Activated T-helper 2 cell treated with anti-CD3 and anti-CD28 coated beads, Interferon-gamma antibody, Interleukin-2, Interleukin-4, amounts not matched to agents 10 μg/mL and 5 μg/mL and 100 μg/mL, durations not matched to agents 14 hours and 24 hours and 36 hours (primary cell): ENCODE measurements at regions not wholly inside any gene's neighbourhood (a gene's known extent, or its start where the extent isn't known, plus 50 kb on each side); places are given as distances from the start of the nearest gene placed in this dataset.

Experiments used
- DNase-seq: peaks from one replicate; pipeline ENCODE4 v3.0.0; 2021; ENCODE audit warnings: low spot score
- H3K27ac Mint-ChIP-seq: one replicate; pipeline ENCODE4 v1.8.0; 2021; ENCODE audit warnings: mixed read lengths
- H3K27me3 Mint-ChIP-seq: one replicate; pipeline ENCODE4 v1.8.0; 2021; ENCODE audit warnings: low read depth, mixed read lengths
- H3K36me3 Mint-ChIP-seq: one replicate; pipeline ENCODE4 v1.8.0; 2021; ENCODE audit warnings: low read depth, mixed read lengths
- H3K4me1 Mint-ChIP-seq: one replicate; pipeline ENCODE4 v1.8.0; 2021; ENCODE audit warnings: low read depth, mixed read lengths
- H3K4me3 Mint-ChIP-seq: one replicate; pipeline ENCODE4 v1.8.0; 2021; ENCODE audit warnings: low read depth, mild to moderate bottlenecking, moderate library complexity, mixed read lengths
- H3K9me3 Mint-ChIP-seq: one replicate; pipeline ENCODE4 v1.8.0; 2021; ENCODE audit warnings: mixed read lengths
- intact Hi-C: fragments of 100-400 bp; cut with micrococcal nuclease; formaldehyde crosslinking; loops from one replicate; pipeline ENCODE4 v1.15.1; 2023

DNA sequence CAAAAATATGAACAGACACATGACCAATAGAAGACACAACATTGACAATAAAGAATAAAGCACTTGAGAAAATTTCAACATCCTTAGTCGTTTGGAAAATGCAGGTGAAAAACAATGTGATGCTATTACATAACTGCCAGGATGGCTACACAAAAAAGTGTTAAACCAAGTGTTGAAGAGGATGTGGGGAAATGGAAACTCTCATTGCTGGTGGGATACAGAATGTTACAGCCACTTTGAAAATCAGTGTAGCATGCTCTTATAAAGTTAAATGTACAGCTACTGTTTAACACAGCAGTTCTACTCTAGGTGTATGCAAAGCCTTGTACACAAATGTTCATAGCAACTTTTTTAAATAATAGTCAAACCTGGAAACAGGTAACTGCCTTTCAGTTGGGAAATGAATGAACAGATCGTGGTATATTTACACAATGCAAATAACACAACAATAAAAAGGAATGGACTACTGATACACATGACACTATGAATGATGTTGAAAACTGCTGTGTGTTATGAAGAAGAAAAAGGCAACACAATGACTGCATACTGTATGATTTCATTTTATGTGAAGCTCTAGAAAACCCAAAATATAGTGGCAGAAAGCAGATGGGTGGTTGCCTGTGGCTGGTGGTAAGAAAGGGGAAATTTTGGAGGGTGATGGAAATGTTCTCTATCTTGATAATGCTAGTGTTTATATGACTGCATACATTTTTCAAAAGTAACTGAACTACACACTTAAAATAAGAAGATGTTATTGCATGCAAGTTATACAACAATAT lies 102.2 kb upstream of the VIPR2 start:
- H3K27me3 Mint-ChIP-seq = peaks cover 35% of the 10 kb centered on the region
- peaks cover 4% of the 10 kb centered on the region for H3K4me1 Mint-ChIP-seq
- intact Hi-C loops = no loop called here
- DNase-seq = no peak
- no peaks in the 10 kb centered on the region for H3K9me3 Mint-ChIP-seq
- no peak overlapping the region for H3K4me3 Mint-ChIP-seq
- H3K27ac Mint-ChIP-seq = no peak overlapping the region
- H3K36me3 Mint-ChIP-seq = no peaks in the 10 kb centered on the region

DNA sequence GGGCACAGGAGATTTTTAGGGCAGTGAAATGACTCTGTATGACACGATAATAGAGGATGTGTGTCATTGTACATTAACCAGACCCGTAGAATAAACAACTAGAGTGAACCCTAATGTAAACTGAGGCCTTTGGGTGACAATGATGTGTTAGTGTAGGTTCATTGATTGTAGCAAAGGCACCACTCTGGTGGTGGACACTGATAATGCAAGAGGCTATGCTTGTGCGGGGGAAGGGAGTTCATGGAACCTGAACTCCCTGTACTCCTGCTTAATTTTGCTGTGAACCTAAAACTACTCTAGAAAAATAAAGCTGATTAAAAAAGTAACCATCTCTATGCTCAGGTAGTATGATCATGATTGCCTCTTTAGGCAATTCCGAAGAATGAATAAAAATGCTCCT lies 96.3 kb upstream of the VIPR2 start:
- Mint-ChIP-seq H3K27ac (no peak overlapping the region), H3K36me3 (no peaks in the 10 kb centered on the region), H3K4me1 (peaks cover 2% of the 10 kb centered on the region), H3K9me3 (no peaks in the 10 kb centered on the region), H3K4me3 (no peak overlapping the region), H3K27me3 (peaks cover 45% of the 10 kb centered on the region)
- intact Hi-C loops = no loop called here
- no peak for DNase-seq

DNA sequence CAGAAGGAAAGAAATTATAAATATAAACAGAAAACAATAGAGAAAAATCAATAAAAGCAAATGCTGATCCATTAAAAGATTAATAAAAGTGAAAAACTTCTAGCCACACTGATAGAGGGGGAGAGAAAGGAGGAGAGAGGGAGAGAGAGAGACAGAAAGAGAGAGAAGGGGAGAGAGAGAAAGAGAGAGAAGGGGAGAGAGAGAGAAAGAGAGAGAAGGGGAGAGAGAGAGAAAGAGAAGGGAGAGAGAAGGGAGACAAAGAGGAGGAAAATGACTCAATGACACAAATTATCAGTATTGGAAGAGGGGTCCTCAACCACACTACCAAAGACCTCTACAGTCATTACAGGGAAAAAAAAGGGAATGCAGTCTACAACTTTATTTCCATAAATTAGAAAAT lies 94.4 kb upstream of the VIPR2 start:
- H3K27ac Mint-ChIP-seq = no peak overlapping the region
- H3K9me3 Mint-ChIP-seq = no peaks in the 10 kb centered on the region
- peaks cover 30% of the 10 kb centered on the region for H3K27me3 Mint-ChIP-seq
- no peaks in the 10 kb centered on the region for H3K36me3 Mint-ChIP-seq
- H3K4me3 Mint-ChIP-seq = no peak overlapping the region
- intact Hi-C loops = no loop called here
- peaks cover 2% of the 10 kb centered on the region for H3K4me1 Mint-ChIP-seq
- DNase-seq = no peak

DNA sequence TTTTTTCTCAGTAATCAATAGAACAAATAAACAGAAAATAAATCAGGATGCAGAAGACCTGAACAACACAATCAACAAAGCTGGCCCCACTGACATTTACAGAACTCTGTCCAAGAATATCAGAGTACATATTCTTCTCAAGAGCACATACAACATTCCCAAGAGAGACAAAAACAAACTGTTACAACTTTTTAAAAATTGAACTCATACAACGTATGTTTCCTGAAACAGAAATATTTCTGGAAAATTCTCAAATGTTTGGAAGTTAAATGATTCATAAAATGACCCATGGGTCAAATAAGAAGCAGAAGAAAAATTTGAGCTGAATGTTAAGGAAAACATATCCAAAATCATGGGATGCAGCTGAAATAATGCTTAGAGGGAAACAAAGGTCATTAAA lies 93.9 kb upstream of the VIPR2 start:
- no peaks in the 10 kb centered on the region for H3K36me3 Mint-ChIP-seq
- no peak overlapping the region for H3K27ac Mint-ChIP-seq
- intact Hi-C loops = no loop called here
- peaks cover 28% of the 10 kb centered on the region for H3K27me3 Mint-ChIP-seq
- H3K4me1 Mint-ChIP-seq = peaks cover 2% of the 10 kb centered on the region
- H3K4me3 Mint-ChIP-seq = no peak overlapping the region
- no peaks in the 10 kb centered on the region for H3K9me3 Mint-ChIP-seq
- DNase-seq = no peak

DNA sequence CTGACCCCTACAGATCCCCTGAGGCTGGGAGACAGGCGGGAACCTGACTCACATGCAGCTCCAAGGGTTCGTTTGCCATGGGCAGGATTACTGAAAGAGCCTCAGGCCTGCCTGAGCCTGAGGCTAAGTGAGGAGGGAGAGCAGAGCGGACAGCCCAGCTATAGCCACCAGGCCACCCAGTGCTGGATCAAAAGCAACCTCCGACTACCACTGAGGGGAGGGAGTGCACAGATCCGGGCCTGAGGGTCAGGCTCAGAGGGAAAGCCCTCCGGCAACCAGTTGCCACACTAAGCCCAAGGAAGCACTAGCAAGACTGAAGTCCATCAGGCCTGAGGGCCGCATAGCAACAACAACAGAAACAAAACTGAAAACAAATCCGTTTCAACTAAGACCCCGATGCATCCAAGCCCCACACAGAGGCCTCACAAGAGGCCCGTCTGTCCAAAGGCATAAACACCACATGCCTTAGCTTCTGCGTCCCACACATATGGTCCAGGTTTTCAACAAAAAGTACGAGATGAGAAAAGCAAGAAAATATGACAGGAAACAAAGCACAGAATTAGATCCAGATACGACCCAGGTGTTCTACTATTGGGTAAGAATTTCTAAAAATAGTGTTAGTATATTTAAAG lies 92.5 kb upstream of the VIPR2 start:
- DNase-seq = no peak
- H3K27me3 Mint-ChIP-seq = peaks cover 26% of the 10 kb centered on the region
- no peak overlapping the region for H3K4me3 Mint-ChIP-seq
- no peaks in the 10 kb centered on the region for H3K9me3 Mint-ChIP-seq
- intact Hi-C loops = no loop called here
- H3K4me1 Mint-ChIP-seq = no peaks in the 10 kb centered on the region
- no peaks in the 10 kb centered on the region for H3K36me3 Mint-ChIP-seq
- H3K27ac Mint-ChIP-seq = no peak overlapping the region

DNA sequence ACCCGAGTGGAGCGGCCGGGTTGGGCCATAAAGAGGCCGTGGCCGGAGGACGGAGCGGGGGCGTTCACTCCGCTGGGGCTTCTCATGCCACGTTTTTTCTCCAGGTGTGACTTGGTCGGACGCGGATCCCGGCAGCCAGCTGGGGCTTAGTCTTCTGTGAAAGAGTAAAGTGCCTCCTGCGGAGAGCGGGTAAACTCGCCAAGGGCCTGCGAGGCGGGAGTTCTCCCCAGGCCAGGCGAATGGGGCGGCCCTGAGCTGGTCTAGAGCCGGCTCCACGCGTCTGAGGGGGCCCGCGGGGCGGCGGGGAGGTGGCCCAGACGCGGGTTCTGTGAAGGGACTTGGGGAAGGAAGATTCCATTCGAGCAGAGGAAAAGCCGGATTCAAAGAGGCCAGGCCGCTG lies 86.3 kb upstream of the VIPR2 start:
- no peak for DNase-seq
- H3K27ac Mint-ChIP-seq = no peak overlapping the region
- no peaks in the 10 kb centered on the region for H3K36me3 Mint-ChIP-seq
- no peaks in the 10 kb centered on the region for H3K9me3 Mint-ChIP-seq
- no peak overlapping the region for H3K4me3 Mint-ChIP-seq
- intact Hi-C loops = no loop called here
- H3K4me1 Mint-ChIP-seq = no peaks in the 10 kb centered on the region
- H3K27me3 Mint-ChIP-seq = peaks cover under 1% of the 10 kb centered on the region

DNA sequence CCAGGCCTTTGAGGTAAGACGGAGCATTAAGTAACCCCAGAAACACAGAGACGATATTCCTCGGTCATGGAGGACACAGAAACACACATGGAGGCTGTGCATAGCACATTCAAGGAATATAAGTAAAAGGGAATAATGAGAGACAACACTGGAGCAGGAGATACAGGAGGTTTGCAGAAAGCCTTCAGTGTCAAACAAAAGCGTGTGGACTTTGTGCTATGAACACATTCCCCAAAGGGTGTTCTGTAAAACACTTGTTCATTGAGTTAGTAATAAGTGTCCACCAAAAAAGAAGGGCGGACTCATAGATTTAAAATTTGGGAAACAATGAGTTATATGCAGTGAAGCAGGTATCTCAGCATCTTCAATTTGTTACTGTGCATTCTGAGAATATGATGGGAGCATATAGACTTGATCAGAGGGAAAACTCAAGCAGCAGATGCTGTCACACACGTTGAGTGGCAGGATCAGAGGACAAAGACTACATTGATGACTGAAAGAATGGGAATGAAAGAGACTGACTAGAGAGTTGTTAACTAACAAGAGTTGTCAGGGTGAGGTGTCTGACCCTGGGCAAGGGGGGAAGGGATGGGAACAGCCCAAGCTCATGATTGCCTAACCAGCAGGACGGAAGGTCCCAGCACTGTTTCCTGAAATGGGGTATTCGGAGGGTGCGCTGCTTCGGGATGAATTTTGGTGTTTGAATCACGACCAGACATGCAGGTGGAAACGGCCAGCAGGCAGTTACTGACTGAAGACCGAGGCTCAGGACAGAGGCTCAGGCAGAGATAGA lies 85.2 kb upstream of the VIPR2 start:
- no peak for DNase-seq
- H3K27me3 Mint-ChIP-seq = peaks cover 2% of the 10 kb centered on the region
- no peaks in the 10 kb centered on the region for H3K36me3 Mint-ChIP-seq
- no peaks in the 10 kb centered on the region for H3K4me1 Mint-ChIP-seq
- no peak overlapping the region for H3K27ac Mint-ChIP-seq
- intact Hi-C loops = no loop called here
- H3K9me3 Mint-ChIP-seq = no peaks in the 10 kb centered on the region
- no peak overlapping the region for H3K4me3 Mint-ChIP-seq

DNA sequence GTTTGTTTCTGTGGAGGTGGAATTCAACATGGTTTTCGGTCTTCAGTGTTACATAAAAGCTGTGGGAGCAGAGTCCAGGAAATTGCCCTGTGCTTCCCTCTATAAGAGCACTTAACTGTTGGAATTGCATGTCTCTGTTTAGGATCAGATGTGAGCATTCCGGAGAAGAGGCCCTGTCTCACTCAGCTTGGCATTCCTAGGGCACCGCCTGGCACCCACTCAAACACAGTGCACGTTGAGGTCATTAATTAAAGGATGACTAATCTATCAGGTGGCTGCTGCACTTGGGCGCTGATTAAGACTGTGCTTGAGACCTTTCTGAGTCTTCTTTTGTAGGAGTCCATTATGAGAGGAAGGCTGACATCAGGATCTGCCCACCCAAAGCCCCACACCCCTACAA lies 82.8 kb upstream of the VIPR2 start:
- no peaks in the 10 kb centered on the region for H3K4me1 Mint-ChIP-seq
- intact Hi-C loops = no loop called here
- DNase-seq = no peak
- H3K4me3 Mint-ChIP-seq = no peak overlapping the region
- no peaks in the 10 kb centered on the region for H3K36me3 Mint-ChIP-seq
- H3K27ac Mint-ChIP-seq = no peak overlapping the region
- H3K27me3 Mint-ChIP-seq = peaks cover 16% of the 10 kb centered on the region
- no peaks in the 10 kb centered on the region for H3K9me3 Mint-ChIP-seq

DNA sequence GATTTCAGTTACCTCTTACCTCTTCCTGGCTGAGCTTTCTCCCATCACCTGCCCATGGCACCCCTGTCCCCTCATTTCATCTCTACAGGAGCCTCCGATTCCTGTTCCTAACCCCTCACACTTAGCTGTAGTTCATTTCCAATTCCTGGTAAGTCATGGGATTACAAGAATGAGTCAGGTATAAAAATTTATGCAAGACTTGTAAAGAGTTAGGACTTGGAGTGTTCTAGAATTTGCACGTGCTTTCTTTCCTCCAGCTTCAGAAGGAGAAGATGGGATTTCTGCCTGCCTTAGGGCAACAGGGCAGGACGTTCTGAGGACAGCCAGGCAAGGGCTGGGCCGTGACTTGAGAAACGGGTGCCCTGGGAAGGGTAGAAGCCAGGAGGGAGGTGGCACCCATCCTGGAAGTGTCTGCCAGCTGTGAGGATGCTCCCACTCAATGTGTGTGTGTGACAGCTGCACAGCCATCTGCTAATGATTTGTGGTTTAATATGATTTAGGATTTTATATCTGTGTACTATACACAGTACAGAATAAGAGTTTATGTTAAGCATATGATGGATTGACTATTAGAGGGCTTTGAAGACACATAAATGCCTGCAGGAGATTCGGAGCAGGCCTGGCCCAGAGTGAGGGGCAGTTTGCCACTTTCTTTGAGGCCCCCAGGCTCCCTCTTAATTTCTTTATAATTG lies 81.5 kb upstream of the VIPR2 start:
- H3K9me3 Mint-ChIP-seq = no peaks in the 10 kb centered on the region
- no peak for DNase-seq
- intact Hi-C loops = no loop called here
- no peaks in the 10 kb centered on the region for H3K4me1 Mint-ChIP-seq
- H3K36me3 Mint-ChIP-seq = no peaks in the 10 kb centered on the region
- H3K27ac Mint-ChIP-seq = no peak overlapping the region
- peaks cover 18% of the 10 kb centered on the region for H3K27me3 Mint-ChIP-seq
- H3K4me3 Mint-ChIP-seq = no peak overlapping the region

DNA sequence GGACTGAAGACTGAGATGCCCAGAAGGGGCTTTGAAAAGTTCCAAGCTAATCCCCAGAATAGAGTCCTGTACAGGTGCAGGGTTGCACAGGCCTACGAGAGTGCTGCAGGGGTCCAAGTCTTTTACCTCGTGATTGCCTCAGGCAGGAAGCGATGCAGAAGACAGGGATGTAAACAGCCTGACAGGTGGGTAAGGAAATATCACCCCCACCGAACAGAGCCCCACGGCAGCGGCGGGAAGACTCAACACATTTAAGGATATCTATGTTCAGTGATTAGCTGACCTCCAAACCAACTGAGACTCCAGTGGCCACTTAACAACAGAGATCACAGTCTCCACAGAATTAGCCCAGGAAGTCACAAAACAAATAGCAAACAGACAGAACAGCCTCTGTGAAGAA lies 73.9 kb upstream of the VIPR2 start:
- no peaks in the 10 kb centered on the region for H3K9me3 Mint-ChIP-seq
- H3K27me3 Mint-ChIP-seq = peaks cover 22% of the 10 kb centered on the region
- intact Hi-C loops = no loop called here
- DNase-seq = no peak
- no peaks in the 10 kb centered on the region for H3K36me3 Mint-ChIP-seq
- H3K4me3 Mint-ChIP-seq = no peak overlapping the region
- no peak overlapping the region for H3K27ac Mint-ChIP-seq
- H3K4me1 Mint-ChIP-seq = no peaks in the 10 kb centered on the region

DNA sequence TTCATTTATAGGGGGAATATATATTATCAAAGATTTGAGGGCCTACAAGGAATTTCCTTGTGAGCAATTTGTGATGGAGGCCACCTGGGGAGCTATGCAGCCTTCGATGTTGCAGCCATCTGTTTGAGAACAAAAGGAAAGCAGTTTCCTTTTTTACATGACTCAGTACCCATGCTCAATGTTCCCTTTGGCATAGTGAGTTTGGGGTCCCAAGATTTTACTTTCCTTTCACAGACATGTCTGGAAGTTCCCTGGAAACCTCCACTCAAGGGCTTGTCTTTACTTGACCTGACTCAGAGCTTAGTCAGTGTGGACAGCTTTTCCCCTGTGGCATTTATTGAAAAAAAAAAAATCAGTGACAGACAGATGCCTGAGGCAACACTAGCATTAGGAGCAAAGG lies 73.5 kb upstream of the VIPR2 start:
- Mint-ChIP-seq H3K27ac (no peak overlapping the region), H3K4me1 (no peaks in the 10 kb centered on the region), H3K4me3 (no peak overlapping the region), H3K9me3 (no peaks in the 10 kb centered on the region), H3K36me3 (no peaks in the 10 kb centered on the region), H3K27me3 (peaks cover 19% of the 10 kb centered on the region)
- intact Hi-C loops = no loop called here
- DNase-seq = no peak

DNA sequence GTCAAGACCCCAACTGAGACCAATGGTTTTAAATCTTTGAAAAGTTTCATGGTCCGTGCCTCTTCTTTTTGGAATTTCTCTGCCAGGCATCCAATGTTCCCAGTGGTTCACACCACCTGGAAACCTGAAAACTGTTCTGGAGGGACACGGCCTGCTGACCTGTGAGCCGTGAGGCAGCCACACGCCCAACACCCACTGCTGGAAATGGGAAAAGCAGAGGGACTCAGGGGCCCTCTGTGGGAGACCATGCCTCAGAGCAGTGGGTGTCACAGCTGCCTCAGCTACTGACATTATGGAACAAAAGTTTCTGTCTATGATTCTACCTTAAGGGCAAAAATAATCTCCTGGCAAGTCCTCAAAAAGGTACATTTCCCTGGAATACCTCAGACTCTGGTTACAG lies 70.4 kb upstream of the VIPR2 start:
- H3K9me3 Mint-ChIP-seq = no peaks in the 10 kb centered on the region
- no peak overlapping the region for H3K27ac Mint-ChIP-seq
- H3K4me1 Mint-ChIP-seq = peaks cover 2% of the 10 kb centered on the region
- peaks cover 13% of the 10 kb centered on the region for H3K27me3 Mint-ChIP-seq
- intact Hi-C loops = no loop called here
- no peak for DNase-seq
- no peak overlapping the region for H3K4me3 Mint-ChIP-seq
- no peaks in the 10 kb centered on the region for H3K36me3 Mint-ChIP-seq

DNA sequence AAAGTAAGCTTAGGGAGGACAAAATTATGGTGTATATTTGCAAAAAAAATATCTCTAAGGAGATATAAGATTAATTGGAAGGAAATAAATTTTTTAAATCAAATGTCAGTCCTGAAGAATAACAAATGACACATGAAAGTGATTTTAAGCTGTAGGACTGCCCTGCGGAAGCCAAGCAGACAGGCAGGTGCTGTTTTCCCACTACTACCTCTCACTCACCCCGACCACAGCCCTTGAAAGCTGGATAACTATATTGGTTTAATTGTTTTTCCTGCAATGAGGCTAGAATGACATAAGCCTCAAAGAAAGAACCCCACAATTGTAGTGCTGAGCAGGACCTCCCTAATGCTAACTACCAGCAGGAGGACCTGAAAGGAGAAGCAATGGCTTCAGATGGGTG lies 68.6 kb upstream of the VIPR2 start:
- Mint-ChIP-seq H3K27ac (no peak overlapping the region), H3K36me3 (no peaks in the 10 kb centered on the region), H3K4me1 (peaks cover 2% of the 10 kb centered on the region), H3K4me3 (no peak overlapping the region), H3K9me3 (no peaks in the 10 kb centered on the region), H3K27me3 (peaks cover 13% of the 10 kb centered on the region)
- intact Hi-C loops = no loop called here
- DNase-seq = no peak
